SK-N-MC (cell line): ENCODE measurements at regions not wholly inside any gene's neighbourhood (a gene's known extent, or its start where the extent isn't known, plus 50 kb on each side); places are given as distances from the start of the nearest gene placed in this dataset.

Experiments
- EZH2 ChIP-seq: fragments of 200-600 bp; sonication (generic); IDR thresholded peaks from one replicate; pipeline ENCODE4 v1.6.1; 2017; ENCODE audit warnings: antibody characterized with exemption
- POLR2AphosphoS5 ChIP-seq: IDR thresholded peaks from 2 replicates; pipeline ENCODE4 v1.6.1; 2012; ENCODE audit warnings: mild to moderate bottlenecking, low read depth, low read length, borderline replicate concordance

GRCh38 chr2:118363604-118364003 is 275.3 kb downstream of the INSIG2 start:
- TF ChIP-seq POLR2AphosphoS5 (no peak), EZH2 (no peak)
